ENCODE measurements at regions not wholly inside any gene's neighbourhood (a gene's known extent, or its start where the extent isn't known, plus 50 kb on each side); places are given as distances from the start of the nearest gene placed in this dataset.

GRCh38 chr6:56400273-56400672 is 152.9 kb upstream of the COL21A1 start (continued):
- TF ChIP-seq ATF3 (IDR thresholded peaks at IDR 0.05; ENCODE audit: insufficient read depth, low read depth, low read length), result no peak
- TF ChIP-seq SRF (IDR thresholded peaks at IDR 0.05; ENCODE audit: low read depth, low read length), result no peak
- no peak for TF ChIP-seq SP1 (IDR thresholded peaks at IDR 0.05; ENCODE audit: low read depth, low read length)
